HL-60 (cell line): ENCODE measurements at regions not wholly inside any gene's neighbourhood (a gene's known extent, or its start where the extent isn't known, plus 50 kb on each side); places are given as distances from the start of the nearest gene placed in this dataset.

Source experiments
- POLR2AphosphoS5 ChIP-seq: IDR thresholded peaks from 2 replicates; pipeline ENCODE4 v1.6.1; 2012; ENCODE audit warnings: low read depth
- TF ChIP-seq, protein P1 (sequence below): IDR thresholded peaks from one replicate; pipeline ENCODE4 v1.5.1; 2011; ENCODE audit warnings: low read length, control low read depth, inconsistent platforms; ENCODE audit not compliant: insufficient read depth

DNA sequence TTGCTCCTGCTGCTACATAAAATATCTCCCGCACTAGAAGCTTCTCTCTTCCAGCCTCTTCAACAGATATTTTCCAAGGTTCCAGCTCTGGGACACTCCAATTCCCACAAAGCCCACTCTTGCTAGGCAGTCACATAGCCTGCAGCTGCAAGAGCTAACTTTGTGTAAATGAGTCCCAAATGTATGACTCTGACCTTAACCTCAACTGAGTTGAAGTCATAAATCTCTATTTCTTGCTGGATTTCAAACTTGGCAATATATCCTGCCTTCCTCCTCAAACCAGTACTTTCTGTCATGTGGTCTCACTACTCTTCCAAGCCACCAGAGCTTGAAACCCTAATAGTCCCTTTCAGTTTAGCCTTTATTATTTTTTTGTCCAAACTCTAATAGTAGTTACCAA lies 315.4 kb upstream of the GRIA3 start:
- TF ChIP-seq, protein P1, sequence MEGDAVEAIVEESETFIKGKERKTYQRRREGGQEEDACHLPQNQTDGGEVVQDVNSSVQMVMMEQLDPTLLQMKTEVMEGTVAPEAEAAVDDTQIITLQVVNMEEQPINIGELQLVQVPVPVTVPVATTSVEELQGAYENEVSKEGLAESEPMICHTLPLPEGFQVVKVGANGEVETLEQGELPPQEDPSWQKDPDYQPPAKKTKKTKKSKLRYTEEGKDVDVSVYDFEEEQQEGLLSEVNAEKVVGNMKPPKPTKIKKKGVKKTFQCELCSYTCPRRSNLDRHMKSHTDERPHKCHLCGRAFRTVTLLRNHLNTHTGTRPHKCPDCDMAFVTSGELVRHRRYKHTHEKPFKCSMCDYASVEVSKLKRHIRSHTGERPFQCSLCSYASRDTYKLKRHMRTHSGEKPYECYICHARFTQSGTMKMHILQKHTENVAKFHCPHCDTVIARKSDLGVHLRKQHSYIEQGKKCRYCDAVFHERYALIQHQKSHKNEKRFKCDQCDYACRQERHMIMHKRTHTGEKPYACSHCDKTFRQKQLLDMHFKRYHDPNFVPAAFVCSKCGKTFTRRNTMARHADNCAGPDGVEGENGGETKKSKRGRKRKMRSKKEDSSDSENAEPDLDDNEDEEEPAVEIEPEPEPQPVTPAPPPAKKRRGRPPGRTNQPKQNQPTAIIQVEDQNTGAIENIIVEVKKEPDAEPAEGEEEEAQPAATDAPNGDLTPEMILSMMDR: no peak
- no peak for TF ChIP-seq POLR2AphosphoS5
